B cell (primary cell): ENCODE measurements at regions not wholly inside any gene's neighbourhood (a gene's known extent, or its start where the extent isn't known, plus 50 kb on each side); places are given as distances from the start of the nearest gene placed in this dataset.

Source experiments
- CTCF ChIP-seq: fragments of 200-600 bp; IDR thresholded peaks from one replicate; pipeline ENCODE4 v1.8.0; 2022; ENCODE audit warnings: antibody characterized with exemption, mild to moderate bottlenecking
- EZH2 ChIP-seq: IDR thresholded peaks from 2 replicates; pipeline ENCODE4 v1.6.1; 2012; ENCODE audit warnings: borderline replicate concordance, low read depth, mild to moderate bottlenecking, moderate library complexity, low read length; ENCODE audit not compliant: insufficient read depth, poor library complexity, severe bottlenecking

DNA sequence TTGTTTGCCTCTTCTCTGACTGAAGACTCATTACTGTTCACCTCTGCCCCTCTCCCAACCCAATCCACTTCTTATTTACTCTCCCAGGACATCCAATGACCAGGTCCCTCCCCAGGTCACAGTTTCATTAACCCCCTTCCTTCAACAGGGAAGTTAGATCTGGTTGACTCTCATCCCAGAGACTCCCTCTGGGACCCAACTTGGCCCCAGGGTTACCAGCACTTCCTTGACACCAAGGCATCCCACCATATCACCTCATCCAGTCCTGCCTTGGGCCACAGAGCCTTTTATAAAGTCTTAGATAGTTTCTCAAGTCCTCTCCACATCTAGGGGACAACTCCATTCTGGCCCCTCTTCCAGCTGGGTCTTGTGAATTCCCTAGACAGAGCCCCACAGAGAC is 470.6 kb upstream of the TSHZ3 start:
- TF ChIP-seq CTCF, result no peak
- no peak for TF ChIP-seq EZH2
